MG63 (cell line): ENCODE measurements at regions not wholly inside any gene's neighbourhood (a gene's known extent, or its start where the extent isn't known, plus 50 kb on each side); places are given as distances from the start of the nearest gene placed in this dataset.
"Not testable (repeated sequence)": the region's sequence is repeated elsewhere in the genome, so short reads cannot be mapped to it uniquely, and the experiment has no call there.

Experiments
- DNase-seq: peaks from one replicate; pipeline ENCODE4 v3.0.0-alpha.2; 2020
- H3K27me3 ChIP-seq: fragments of 250-450 bp; sonication (Bioruptor Pico); 2 replicates; pipeline ENCODE4 v1.5.1; 2020; ENCODE audit warnings: mild to moderate bottlenecking, moderate library complexity
- H3K36me3 ChIP-seq: fragments of 250-450 bp; sonication (Bioruptor Pico); 2 replicates; pipeline ENCODE4 v1.5.1; 2020; ENCODE audit warnings: mild to moderate bottlenecking, moderate library complexity
- H3K4me3 ChIP-seq: fragments of 250-450 bp; sonication (Bioruptor Pico); 2 replicates; pipeline ENCODE4 v1.5.1; 2020; ENCODE audit warnings: mild to moderate bottlenecking, moderate library complexity
- H3K9me3 ChIP-seq: fragments of 250-450 bp; sonication (Bioruptor Pico); 2 replicates; pipeline ENCODE4 v1.5.1; 2020; ENCODE audit warnings: mild to moderate bottlenecking, moderate library complexity

GRCh38 chr12:127599436-127599835 lies 667.5 kb upstream of the TMEM132C start:
- no peak overlapping the region for H3K4me3 ChIP-seq
- H3K27me3 ChIP-seq = no peaks in the 10 kb centered on the region
- H3K9me3 ChIP-seq = no peaks in the 10 kb centered on the region
- DNase-seq = no peak
- H3K36me3 ChIP-seq = no peaks in the 10 kb centered on the region

- Histone ChIP-seq H3K4me3 (no peak overlapping the region), H3K27me3 (no peaks in the 10 kb centered on the region), H3K9me3 (no peaks in the 10 kb centered on the region), H3K36me3 (no peaks in the 10 kb centered on the region)
- DNase-seq = no peak
Observed at GRCh38 chr12:127600211-127600610, 666.8 kb upstream of the TMEM132C start.

- DNase-seq = no peak
- H3K27me3 ChIP-seq = no peaks in the 10 kb centered on the region
- H3K36me3 ChIP-seq = no peaks in the 10 kb centered on the region
- no peaks in the 10 kb centered on the region for H3K9me3 ChIP-seq
- H3K4me3 ChIP-seq = no peak overlapping the region
Observed at GRCh38 chr12:127606476-127607015, 660.4 kb upstream of the TMEM132C start.

- no peak for DNase-seq
- Histone ChIP-seq H3K36me3 (no peaks in the 10 kb centered on the region), H3K9me3 (no peaks in the 10 kb centered on the region), H3K27me3 (no peaks in the 10 kb centered on the region), H3K4me3 (no peak overlapping the region)
Observed at GRCh38 chr12:127607146-127607725, 659.7 kb upstream of the TMEM132C start.

GRCh38 chr12:127608359-127608758 lies 658.6 kb upstream of the TMEM132C start:
- DNase-seq, H3K27me3 ChIP-seq, H3K36me3 ChIP-seq, H3K9me3 ChIP-seq, H3K4me3 ChIP-seq: not testable (repeated sequence)

- Histone ChIP-seq H3K36me3 (no peaks in the 10 kb centered on the region), H3K9me3 (no peaks in the 10 kb centered on the region), H3K27me3 (no peaks in the 10 kb centered on the region), H3K4me3 (no peak overlapping the region)
- no peak for DNase-seq
Observed at GRCh38 chr12:127613056-127613455, 653.9 kb upstream of the TMEM132C start.

- Histone ChIP-seq H3K9me3 (no peaks in the 10 kb centered on the region), H3K36me3 (no peaks in the 10 kb centered on the region), H3K4me3 (no peak overlapping the region), H3K27me3 (no peaks in the 10 kb centered on the region)
- peak; percentile 52 for DNase-seq
Observed at GRCh38 chr12:127619869-127620734, 646.9 kb upstream of the TMEM132C start.

GRCh38 chr12:127620735-127621355 lies 646.1 kb upstream of the TMEM132C start:
- Histone ChIP-seq H3K9me3 (no peaks in the 10 kb centered on the region), H3K27me3 (no peaks in the 10 kb centered on the region), H3K4me3 (no peak overlapping the region), H3K36me3 (no peaks in the 10 kb centered on the region)
- no peak for DNase-seq

GRCh38 chr12:127621366-127621765 lies 645.6 kb upstream of the TMEM132C start:
- no peaks in the 10 kb centered on the region for H3K9me3 ChIP-seq
- no peak overlapping the region for H3K4me3 ChIP-seq
- no peaks in the 10 kb centered on the region for H3K36me3 ChIP-seq
- no peaks in the 10 kb centered on the region for H3K27me3 ChIP-seq
- no peak for DNase-seq

GRCh38 chr12:127623362-127623761 lies 643.6 kb upstream of the TMEM132C start:
- Histone ChIP-seq H3K4me3 (no peak overlapping the region), H3K36me3 (no peaks in the 10 kb centered on the region), H3K27me3 (no peaks in the 10 kb centered on the region), H3K9me3 (no peaks in the 10 kb centered on the region)
- DNase-seq = no peak

GRCh38 chr12:127625176-127625771 lies 641.7 kb upstream of the TMEM132C start:
- H3K27me3 ChIP-seq = no peaks in the 10 kb centered on the region
- H3K4me3 ChIP-seq = no peak overlapping the region
- no peaks in the 10 kb centered on the region for H3K9me3 ChIP-seq
- H3K36me3 ChIP-seq = no peaks in the 10 kb centered on the region
- no peak for DNase-seq

- Histone ChIP-seq H3K27me3 (no peaks in the 10 kb centered on the region), H3K9me3 (no peaks in the 10 kb centered on the region), H3K36me3 (no peaks in the 10 kb centered on the region), H3K4me3 (no peak overlapping the region)
- peak; percentile 40 for DNase-seq
Observed at GRCh38 chr12:127628645-127629044, 638.3 kb upstream of the TMEM132C start.

GRCh38 chr12:127629066-127629820 lies 637.7 kb upstream of the TMEM132C start:
- DNase-seq = peak; percentile 10
- H3K27me3 ChIP-seq = no peaks in the 10 kb centered on the region
- H3K9me3 ChIP-seq = no peaks in the 10 kb centered on the region
- no peaks in the 10 kb centered on the region for H3K36me3 ChIP-seq
- H3K4me3 ChIP-seq = no peak overlapping the region

GRCh38 chr12:127632461-127632860 lies 634.5 kb upstream of the TMEM132C start:
- no peaks in the 10 kb centered on the region for H3K36me3 ChIP-seq
- H3K4me3 ChIP-seq = no peak overlapping the region
- no peaks in the 10 kb centered on the region for H3K27me3 ChIP-seq
- no peaks in the 10 kb centered on the region for H3K9me3 ChIP-seq
- DNase-seq = no peak

GRCh38 chr12:127635838-127636237 lies 631.1 kb upstream of the TMEM132C start:
- H3K9me3 ChIP-seq = no peaks in the 10 kb centered on the region
- H3K36me3 ChIP-seq = no peaks in the 10 kb centered on the region
- no peak overlapping the region for H3K4me3 ChIP-seq
- H3K27me3 ChIP-seq = no peaks in the 10 kb centered on the region
- no peak for DNase-seq

GRCh38 chr12:127636882-127637281 lies 630.1 kb upstream of the TMEM132C start:
- no peak for DNase-seq

More at GRCh38 chr12:127636882-127637281, 630.1 kb upstream of the TMEM132C start:
- H3K9me3 ChIP-seq = no peaks in the 10 kb centered on the region
- H3K4me3 ChIP-seq = no peak overlapping the region
- H3K27me3 ChIP-seq = no peaks in the 10 kb centered on the region
- H3K36me3 ChIP-seq = no peaks in the 10 kb centered on the region
